Neural cell (in vitro differentiated cells): ENCODE measurements at regions not wholly inside any gene's neighbourhood (a gene's known extent, or its start where the extent isn't known, plus 50 kb on each side); places are given as distances from the start of the nearest gene placed in this dataset.

Source experiments
- EP300 ChIP-seq: fragments of 450-650 bp; conservative IDR thresholded peaks from 2 replicates; pipeline ENCODE4 v1.6.1; 2014; ENCODE audit warnings: antibody characterized with exemption, mild to moderate bottlenecking, moderate library complexity; ENCODE audit not compliant: poor library complexity, severe bottlenecking
- EZH2 ChIP-seq: fragments of 200-600, 300-800 bp; shearing (Covaris generic), sonication (generic); IDR thresholded peaks from 2 replicates; pipeline ENCODE4 v1.6.1; 2014; ENCODE audit warnings: antibody characterized with exemption, low read length, borderline replicate concordance, mild to moderate bottlenecking; ENCODE audit not compliant: insufficient read depth, poor library complexity, severe bottlenecking
- POLR2AphosphoS5 ChIP-seq: IDR thresholded peaks from 2 replicates; pipeline ENCODE4 v1.6.1; 2012
- TAF1 ChIP-seq: IDR thresholded peaks from 2 replicates; pipeline ENCODE4 v1.6.1; 2012; ENCODE audit warnings: low read depth
- TF ChIP-seq, protein P1 (sequence below): fragments of 450-650 bp; IDR thresholded peaks from 2 replicates; pipeline ENCODE4 v1.5.1; 2014; ENCODE audit warnings: antibody characterized with exemption, mild to moderate bottlenecking, moderate library complexity; ENCODE audit not compliant: poor library complexity, severe bottlenecking

DNA sequence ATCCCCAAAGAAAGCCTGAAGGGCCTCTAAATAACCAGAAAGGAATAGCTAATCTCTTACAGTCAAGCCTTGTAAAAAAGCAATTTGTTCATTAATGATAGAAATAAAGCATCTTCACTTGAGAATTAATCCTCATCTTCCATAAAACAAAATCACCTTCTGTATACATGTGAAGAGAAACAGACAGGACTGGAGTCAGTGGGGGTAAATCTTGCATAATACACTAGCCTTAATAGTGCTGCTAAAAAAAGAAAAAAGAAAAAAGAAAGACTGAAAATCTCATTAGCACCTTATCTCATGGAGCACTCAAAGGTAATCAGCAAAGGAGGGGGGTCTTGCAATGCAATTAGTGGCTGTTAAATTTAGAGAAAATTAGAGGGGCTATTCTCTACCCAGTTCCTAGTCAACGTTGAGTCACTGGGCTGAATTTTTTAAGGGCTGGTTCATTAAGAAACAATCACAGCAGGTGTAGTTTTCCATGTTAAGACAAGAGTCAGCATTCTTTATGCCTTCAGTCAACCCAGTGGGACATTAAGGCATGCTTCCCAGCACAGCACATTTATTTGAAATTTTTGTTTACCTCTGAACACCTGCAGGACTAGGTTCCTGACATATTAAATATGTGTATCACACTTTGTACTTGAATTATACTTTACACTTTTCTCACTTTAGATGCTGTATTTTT is 1455.7 kb upstream of the CELF2 start:
- TF ChIP-seq, protein P1, sequence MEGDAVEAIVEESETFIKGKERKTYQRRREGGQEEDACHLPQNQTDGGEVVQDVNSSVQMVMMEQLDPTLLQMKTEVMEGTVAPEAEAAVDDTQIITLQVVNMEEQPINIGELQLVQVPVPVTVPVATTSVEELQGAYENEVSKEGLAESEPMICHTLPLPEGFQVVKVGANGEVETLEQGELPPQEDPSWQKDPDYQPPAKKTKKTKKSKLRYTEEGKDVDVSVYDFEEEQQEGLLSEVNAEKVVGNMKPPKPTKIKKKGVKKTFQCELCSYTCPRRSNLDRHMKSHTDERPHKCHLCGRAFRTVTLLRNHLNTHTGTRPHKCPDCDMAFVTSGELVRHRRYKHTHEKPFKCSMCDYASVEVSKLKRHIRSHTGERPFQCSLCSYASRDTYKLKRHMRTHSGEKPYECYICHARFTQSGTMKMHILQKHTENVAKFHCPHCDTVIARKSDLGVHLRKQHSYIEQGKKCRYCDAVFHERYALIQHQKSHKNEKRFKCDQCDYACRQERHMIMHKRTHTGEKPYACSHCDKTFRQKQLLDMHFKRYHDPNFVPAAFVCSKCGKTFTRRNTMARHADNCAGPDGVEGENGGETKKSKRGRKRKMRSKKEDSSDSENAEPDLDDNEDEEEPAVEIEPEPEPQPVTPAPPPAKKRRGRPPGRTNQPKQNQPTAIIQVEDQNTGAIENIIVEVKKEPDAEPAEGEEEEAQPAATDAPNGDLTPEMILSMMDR, result no peak
- no peak for TF ChIP-seq EP300
- no peak for TF ChIP-seq POLR2AphosphoS5
- no peak for TF ChIP-seq TAF1
- TF ChIP-seq EZH2, result no peak
